SK-N-MC (cell line): ENCODE measurements at regions not wholly inside any gene's neighbourhood (a gene's known extent, or its start where the extent isn't known, plus 50 kb on each side); places are given as distances from the start of the nearest gene placed in this dataset.

Experiments
- EZH2 ChIP-seq: fragments of 200-600 bp; sonication (generic); IDR thresholded peaks from one replicate; pipeline ENCODE4 v1.6.1; 2017; ENCODE audit warnings: antibody characterized with exemption
- POLR2AphosphoS5 ChIP-seq: IDR thresholded peaks from 2 replicates; pipeline ENCODE4 v1.6.1; 2012; ENCODE audit warnings: mild to moderate bottlenecking, low read depth, low read length, borderline replicate concordance

- TF ChIP-seq EZH2 (no peak), POLR2AphosphoS5 (no peak)
Measured at GRCh38 chr6:19434065-19434464, 403.1 kb upstream of the ID4 start.
